Umbilical cord (tissue), 1 donor: ENCODE measurements at regions not wholly inside any gene's neighbourhood (a gene's known extent, or its start where the extent isn't known, plus 50 kb on each side); places are given as distances from the start of the nearest gene placed in this dataset.
A peak's percentile ranks its signal among the peaks of the same experiment; 100 is the strongest.

Experiments used
- DNase-seq: peaks from one replicate; pipeline ENCODE4 v3.0.0-alpha.2; 2015; ENCODE audit warnings: low spot score

GRCh38 chr17:73924114-73924908 is 279.2 kb upstream of the RPL38 start:
- DNase-seq: no peak

- DNase-seq: no peak
Observed at GRCh38 chr17:73924909-73925186, 278.6 kb upstream of the RPL38 start.

- DNase-seq: no peak
Observed at GRCh38 chr17:73929860-73930430, 273.5 kb upstream of the RPL38 start.

- DNase-seq: no peak
Observed at GRCh38 chr17:73932216-73932749, 271.2 kb upstream of the RPL38 start.

GRCh38 chr17:73933164-73933766 is 270.2 kb upstream of the RPL38 start:
- no peak for DNase-seq

GRCh38 chr17:73933871-73934270 is 269.6 kb upstream of the RPL38 start:
- DNase-seq: no peak

- no peak for DNase-seq
Observed at GRCh38 chr17:73934696-73935095, 268.8 kb upstream of the RPL38 start.

GRCh38 chr17:73936908-73937627 is 266.4 kb upstream of the RPL38 start:
- DNase-seq: no peak

- DNase-seq: no peak
Observed at GRCh38 chr17:73938706-73939105, 264.8 kb upstream of the RPL38 start.

GRCh38 chr17:73939806-73940205 is 263.7 kb upstream of the RPL38 start:
- no peak for DNase-seq

GRCh38 chr17:73940511-73940910 is 263.0 kb upstream of the RPL38 start:
- DNase-seq: no peak

- no peak for DNase-seq
Observed at GRCh38 chr17:73941919-73942530, 261.5 kb upstream of the RPL38 start.

GRCh38 chr17:73942703-73943415 is 260.6 kb upstream of the RPL38 start:
- DNase-seq: no peak

GRCh38 chr17:73943416-73944110 is 259.9 kb upstream of the RPL38 start:
- DNase-seq: peak; percentile 50

- DNase-seq: no peak
Observed at GRCh38 chr17:73944366-73944765, 259.1 kb upstream of the RPL38 start.

GRCh38 chr17:73947281-73947965 is 256.1 kb upstream of the RPL38 start:
- no peak for DNase-seq

GRCh38 chr17:73947966-73948355 is 255.5 kb upstream of the RPL38 start:
- DNase-seq: no peak

- DNase-seq: no peak
Observed at GRCh38 chr17:73949903-73950592, 253.4 kb upstream of the RPL38 start.

- no peak for DNase-seq
Observed at GRCh38 chr17:73950593-73950914, 252.9 kb upstream of the RPL38 start.

GRCh38 chr17:73952082-73952479 is 251.4 kb upstream of the RPL38 start:
- peak; percentile 87 for DNase-seq
